HL-60/S4 treated with phorbol 12-myristate 13-acetate at 8.2 ng/mL for 4 days and 3 days (cell line): ENCODE measurements at regions not wholly inside any gene's neighbourhood (a gene's known extent, or its start where the extent isn't known, plus 50 kb on each side); places are given as distances from the start of the nearest gene placed in this dataset.

Source experiments
- in situ Hi-C: fragments of 300-500 bp; cut with MboI; formaldehyde crosslinking; loops from 2 replicates; pipeline ENCODE4 v1.15.0; 2022; ENCODE audit warnings: low sequenced_read_pairs

DNA sequence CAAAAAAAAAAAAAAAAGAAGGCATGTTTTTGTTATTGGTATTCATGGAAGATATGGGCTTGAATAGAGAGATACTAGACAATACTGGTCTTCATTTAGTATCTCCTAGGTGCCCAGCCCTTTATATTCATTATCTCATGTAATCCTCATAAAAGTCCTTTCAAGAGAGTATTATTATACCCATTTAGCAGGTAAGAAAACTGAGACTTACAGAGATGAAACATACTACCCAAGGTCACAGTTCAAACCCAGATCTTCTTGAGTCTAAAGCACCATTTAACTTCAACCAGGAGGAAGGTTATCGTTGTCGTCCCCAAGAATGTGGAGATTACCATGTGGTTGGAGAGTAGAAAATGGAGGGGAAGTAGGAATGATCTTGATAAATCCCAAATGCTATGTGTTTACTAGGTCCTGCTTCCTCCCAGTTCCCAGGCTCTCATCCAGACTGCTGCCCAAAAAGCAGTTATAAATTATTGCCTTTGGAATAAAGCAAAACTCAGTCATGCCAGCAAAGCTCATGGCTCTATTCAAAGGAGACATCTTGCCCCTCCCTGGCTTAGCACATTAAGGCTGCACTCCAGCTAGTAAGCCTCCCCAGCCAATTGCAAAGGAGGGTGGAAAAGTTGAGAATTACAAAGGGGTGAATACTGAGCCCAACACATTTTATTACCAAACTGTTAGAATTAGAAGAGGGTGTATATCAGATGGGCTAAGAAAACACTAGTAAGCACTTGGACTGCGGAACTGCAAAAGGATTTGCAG is 163.9 kb downstream of the PIK3R1 start:
- in situ Hi-C loops: no loop called here

GRCh38 chr5:68380078-68380477 is 164.5 kb downstream of the PIK3R1 start:
- in situ Hi-C loops: no loop called here

DNA sequence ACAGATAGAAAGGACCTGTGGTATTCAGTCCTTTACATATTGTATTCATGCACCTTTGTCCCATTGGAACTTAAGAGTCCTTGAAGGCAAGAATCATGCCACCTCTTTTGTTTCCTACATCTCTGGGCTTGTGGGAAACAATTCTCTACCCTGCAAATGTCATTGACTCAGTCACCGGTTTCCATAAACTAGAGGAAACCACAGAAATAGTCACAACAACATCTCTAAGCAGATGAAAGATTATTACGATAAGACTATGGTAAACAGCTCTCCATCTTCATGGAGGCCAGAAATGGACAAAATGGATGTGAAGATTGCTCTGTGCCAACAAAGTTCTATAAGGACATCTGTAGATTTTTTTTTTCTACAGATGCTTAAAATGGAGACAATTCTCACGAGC is 165.5 kb downstream of the PIK3R1 start:
- in situ Hi-C loops: no loop called here

DNA sequence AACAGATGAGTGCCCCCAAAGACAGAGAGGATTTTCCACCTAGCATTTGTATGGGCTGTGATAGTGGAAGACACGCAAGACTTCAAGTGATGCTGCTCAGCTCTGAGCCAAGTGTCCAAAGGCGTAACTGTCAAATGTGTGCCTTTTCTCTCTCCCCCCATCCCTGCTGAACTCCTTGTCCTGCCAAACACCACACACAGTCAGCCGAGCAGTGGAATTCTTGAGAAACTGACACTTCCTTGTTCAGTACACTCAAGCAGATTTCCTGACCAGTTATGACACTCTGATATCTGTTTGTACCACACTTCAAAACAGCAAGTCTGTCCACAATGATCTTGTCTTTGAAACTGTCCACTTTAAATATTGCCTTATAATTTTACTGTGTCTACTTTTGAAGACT is 166.4 kb downstream of the PIK3R1 start:
- in situ Hi-C loops: no loop called here

- in situ Hi-C loops: no loop called here
Measured at GRCh38 chr5:68382640-68383039, 167.1 kb downstream of the PIK3R1 start.

- in situ Hi-C loops: no loop called here
Measured at GRCh38 chr5:68383888-68384310, 168.3 kb downstream of the PIK3R1 start.

- in situ Hi-C loops: no loop called here
Measured at GRCh38 chr5:68384936-68385594, 169.5 kb downstream of the PIK3R1 start.

DNA sequence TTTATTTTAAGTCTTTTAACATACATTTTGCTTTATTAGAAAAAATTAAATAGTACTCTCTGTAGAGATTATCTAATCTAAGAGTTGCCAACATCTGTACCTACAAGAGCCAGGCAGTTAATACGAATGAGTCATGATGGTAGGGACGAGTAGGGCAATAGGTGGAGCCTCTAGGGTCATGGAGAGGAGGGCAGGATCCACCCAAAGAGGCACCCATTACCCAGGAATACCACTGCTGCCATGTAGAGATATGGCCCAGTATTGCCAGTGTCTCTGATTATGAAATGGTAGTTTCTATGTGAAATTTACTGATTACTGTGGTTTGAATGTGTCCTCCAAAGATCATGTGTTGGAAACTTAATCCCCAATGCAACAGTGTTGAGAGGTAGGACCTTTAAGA is 170.4 kb downstream of the PIK3R1 start:
- in situ Hi-C loops: no loop called here

DNA sequence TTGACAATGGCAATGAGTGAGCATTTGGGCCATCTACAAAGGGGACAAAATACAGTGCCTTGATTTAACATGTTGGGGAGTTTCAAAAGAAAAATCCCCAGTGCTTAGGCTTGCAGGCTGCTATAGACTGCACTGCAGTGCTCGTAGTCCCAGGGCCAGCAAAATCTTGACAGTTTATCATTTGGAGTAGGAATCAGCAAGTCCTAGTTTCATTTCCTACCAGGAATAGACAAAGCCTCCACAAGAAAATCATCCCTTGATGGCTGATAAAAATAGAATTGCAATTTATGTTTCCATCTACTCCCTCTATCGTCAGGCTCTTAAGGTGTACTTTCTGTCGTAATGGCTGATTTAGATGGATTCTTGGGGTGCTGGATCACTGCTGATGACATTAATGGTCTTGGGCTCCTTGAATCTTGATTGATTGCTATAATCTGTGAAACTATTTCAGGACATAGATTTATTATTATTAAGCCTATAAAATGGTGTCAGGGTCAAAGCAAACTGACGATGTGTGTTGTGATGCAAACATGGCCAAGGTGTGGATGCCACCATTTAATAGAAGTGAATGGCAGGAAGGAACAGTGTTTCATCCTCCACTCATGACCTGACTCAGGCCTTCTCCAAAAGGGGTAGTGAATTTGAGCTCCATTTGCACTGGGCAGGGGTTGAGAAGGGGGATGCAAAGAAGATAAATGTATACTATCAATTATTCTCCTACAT is 171.7 kb downstream of the PIK3R1 start:
- in situ Hi-C loops: no loop called here

GRCh38 chr5:68389618-68390017 is 174.1 kb downstream of the PIK3R1 start:
- in situ Hi-C loops: no loop called here

GRCh38 chr5:68392617-68393016 is 177.1 kb downstream of the PIK3R1 start:
- in situ Hi-C loops: no loop called here

- in situ Hi-C loops: no loop called here
Measured at GRCh38 chr5:68395302-68395701, 179.7 kb downstream of the PIK3R1 start.

DNA sequence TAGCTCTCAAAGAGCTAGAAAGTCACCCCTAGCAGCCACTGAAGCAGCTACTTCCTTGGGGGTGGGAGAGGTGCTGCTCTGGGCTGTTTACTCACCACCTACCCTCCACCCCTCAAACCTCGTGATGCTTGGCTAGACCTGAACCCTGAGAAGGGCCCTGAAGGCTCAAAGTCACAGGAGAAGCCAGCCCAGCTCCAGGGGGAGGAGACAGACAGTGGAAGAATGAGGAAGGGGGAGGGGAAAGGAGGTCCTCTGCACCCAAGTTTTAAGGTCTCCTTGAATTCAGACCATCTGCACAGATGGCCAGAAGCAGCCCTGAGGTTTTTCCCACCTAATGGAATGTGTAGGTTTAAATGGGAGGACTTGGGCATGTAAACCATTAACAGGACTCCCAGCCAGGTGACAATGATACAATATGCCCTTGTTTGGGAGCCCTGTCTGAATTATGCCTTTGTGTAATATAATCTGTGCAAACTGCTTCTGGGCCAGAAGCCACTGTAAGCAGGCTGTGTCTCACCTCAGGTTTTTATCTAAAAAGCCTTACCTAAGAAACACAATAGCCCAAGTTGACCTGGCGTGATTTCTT is 180.5 kb downstream of the PIK3R1 start:
- in situ Hi-C loops: no loop called here

DNA sequence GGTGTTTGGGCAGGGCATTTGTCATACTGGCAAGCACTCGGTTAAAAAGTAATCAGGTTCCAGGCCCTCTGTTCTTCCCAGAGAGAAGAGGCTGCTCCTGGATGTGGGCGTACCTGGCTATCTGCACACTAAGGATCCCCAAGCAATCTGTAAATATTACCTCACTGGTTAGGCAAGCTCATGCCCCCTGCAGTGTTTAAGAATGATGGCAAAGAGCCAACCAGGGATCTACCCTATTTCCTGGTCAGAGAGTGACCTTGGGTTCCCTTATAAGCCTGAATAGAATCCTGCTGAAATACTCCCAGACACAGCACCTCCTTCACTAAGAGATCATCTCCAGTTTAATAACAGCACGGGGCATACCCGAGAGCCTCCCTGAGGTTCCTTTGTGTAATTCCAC is 181.2 kb downstream of the PIK3R1 start:
- in situ Hi-C loops: no loop called here

GRCh38 chr5:68398146-68398812 is 182.7 kb downstream of the PIK3R1 start:
- in situ Hi-C loops: no loop called here

DNA sequence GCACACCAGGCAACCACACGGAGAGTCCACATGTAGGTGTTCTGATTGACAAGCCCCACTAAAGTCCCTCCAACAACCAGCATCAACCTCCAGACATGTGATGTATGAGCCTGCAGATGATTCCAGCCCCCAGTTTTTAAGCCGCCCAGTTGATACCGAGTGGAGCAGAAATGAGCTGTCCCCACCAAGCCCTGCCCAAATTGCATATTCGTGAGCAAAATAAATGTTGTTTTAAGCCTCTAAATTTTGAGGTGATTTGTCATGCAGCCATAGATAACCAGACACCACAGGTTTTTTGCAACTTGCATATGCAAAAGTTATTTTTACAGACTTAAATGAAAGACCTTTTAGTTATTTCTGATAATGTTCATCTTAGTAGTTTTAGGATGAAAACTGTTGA is 187.7 kb downstream of the PIK3R1 start:
- in situ Hi-C loops: no loop called here

GRCh38 chr5:68404246-68404645 is 188.7 kb downstream of the PIK3R1 start:
- in situ Hi-C loops: no loop called here

- in situ Hi-C loops: no loop called here
Measured at GRCh38 chr5:68405026-68405684, 189.6 kb downstream of the PIK3R1 start.

- in situ Hi-C loops: no loop called here
Measured at GRCh38 chr5:68405784-68406743, 190.5 kb downstream of the PIK3R1 start.
